ENCODE measurements at regions not wholly inside any gene's neighbourhood (a gene's known extent, or its start where the extent isn't known, plus 50 kb on each side); places are given as distances from the start of the nearest gene placed in this dataset.

DNA sequence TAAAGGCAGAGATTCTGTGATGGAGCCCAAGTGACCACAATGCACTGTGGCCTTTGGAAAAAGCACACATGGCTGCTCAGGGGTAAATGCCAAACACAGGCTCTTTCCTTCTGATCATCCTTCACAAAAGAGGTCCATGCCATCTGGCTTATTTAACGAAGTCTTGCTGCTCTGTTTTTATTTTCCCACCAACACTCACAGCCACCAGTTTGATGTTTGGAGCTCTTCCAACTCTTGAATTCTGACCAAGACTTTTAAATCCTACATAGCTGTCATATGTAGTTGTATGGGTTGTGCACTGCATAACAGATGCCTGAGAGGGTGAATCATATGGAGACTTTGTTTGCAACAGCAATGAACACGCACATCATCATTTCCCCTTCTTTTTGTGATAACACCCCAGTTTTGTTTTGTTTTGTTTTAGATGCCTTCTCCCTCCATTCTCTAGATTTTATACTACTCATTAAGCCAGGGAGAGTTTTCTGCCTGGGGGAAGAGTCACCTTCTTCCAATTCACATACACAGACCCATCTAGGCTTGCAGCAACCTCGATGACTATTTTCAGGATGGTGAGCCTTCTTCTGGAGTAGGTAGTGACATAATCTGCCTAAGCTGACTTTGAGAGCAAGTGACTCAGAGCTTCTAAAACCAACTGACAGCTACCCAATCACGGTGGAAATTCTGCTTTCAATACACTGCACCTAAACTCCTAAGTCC is 145.2 kb upstream of the WSCD2 start:
- no peak for DNase-seq

DNA sequence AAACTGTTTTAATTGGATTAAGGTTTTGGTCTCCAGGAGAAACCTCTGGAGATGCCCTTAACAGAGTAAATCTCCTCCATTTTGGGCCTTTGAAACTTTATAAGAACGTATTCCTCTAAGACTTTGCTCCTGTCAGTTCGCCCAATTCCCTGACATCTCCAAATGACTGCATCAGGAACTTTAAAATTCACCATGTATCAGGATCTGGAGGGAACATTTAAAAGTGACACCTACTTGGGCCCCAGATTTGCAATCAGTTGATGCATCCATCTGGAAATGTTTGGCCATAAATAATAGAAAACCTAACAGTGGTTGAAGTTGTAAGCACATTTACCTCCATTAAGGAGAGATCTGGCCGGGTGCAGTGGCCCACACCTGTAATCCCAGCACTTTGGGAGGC is 144.1 kb upstream of the WSCD2 start:
- DNase-seq: no peak

DNA sequence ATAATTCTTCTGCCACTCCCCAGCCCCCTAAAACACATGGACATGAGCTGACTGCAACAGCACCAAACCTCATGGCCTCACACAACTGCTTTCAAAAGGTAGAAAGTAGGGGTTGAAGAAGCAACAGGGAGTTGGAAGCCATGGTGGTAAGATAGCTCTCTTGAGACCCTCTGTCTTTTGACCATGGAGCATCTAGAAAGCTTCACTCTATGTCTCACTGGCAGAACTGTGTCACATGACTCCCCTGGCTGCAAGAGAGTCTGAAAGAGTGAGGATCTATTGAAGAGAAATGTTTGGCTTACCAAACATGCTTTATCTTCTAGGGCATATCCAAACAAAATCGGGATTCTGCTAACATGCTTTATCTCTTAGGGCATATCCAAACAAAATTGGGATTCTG is 142.9 kb upstream of the WSCD2 start:
- DNase-seq: no peak

DNA sequence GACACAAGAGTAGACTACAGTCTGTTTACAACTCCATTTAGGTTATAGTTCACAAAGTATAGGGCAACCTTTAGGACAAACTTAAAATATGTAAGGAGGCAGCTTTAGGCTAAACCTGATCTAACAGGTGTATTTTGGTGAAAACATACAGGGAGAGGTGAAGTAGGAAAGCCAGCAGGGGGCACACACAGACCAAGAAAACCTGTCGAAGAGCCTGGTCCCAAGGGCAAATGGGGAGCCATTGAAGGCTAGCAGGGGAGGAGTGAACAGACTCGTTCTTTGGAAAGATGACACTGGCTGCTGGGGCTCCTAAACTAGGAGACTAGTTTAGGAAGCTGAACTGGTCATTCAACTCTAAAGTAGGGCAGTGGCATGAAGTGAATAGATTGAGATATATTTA is 138.8 kb upstream of the WSCD2 start:
- peak; percentile 50 for DNase-seq

- no peak for DNase-seq
Measured at GRCh38 chr12:107992029-107992428, 137.1 kb upstream of the WSCD2 start.

GRCh38 chr12:107992870-107993451 is 136.1 kb upstream of the WSCD2 start:
- DNase-seq: peak; percentile 75

GRCh38 chr12:107998863-107999262 is 130.2 kb upstream of the WSCD2 start:
- no peak for DNase-seq

DNA sequence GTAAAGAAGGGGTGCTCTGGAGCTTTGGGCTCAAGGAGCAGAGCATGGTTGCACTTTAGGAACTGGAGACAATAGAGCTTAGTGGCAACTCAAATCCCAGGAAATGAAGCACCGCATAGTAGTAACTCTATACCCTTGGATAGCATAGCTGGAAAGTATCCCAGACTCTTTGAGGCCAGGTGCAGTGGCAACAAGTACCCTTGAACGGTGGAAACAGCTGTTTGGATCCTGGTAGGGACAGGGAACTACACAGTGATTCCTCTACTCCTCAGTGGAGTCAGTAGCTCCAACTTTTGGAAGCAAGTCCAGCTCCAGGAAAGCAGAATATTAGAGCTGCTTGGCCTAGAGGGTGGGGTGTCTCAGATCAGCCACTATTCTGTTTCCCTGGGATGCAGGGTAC is 129.0 kb upstream of the WSCD2 start:
- DNase-seq: peak; percentile 11

DNA sequence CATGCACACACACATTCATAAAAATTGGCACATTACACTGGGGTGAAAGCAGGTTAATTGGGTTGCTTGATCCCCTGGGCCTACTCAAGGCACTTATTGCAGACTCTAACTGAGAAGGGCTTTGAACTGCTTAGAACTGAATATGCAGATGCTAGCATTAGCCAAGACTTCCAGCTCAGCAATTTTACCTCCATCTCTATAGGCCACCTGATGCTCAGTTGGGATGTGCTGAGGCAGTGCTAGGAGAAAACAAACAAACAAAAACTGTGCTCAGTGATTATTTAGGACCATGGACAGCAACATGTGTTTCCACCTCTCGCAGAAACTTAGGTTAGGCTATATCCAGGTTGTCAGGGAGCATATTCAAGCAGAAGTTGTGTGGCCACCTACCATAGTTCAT is 124.8 kb upstream of the WSCD2 start:
- no peak for DNase-seq

- no peak for DNase-seq
Measured at GRCh38 chr12:108008163-108008905, 120.8 kb upstream of the WSCD2 start.

GRCh38 chr12:108009442-108010070 is 119.5 kb upstream of the WSCD2 start:
- DNase-seq: no peak

DNA sequence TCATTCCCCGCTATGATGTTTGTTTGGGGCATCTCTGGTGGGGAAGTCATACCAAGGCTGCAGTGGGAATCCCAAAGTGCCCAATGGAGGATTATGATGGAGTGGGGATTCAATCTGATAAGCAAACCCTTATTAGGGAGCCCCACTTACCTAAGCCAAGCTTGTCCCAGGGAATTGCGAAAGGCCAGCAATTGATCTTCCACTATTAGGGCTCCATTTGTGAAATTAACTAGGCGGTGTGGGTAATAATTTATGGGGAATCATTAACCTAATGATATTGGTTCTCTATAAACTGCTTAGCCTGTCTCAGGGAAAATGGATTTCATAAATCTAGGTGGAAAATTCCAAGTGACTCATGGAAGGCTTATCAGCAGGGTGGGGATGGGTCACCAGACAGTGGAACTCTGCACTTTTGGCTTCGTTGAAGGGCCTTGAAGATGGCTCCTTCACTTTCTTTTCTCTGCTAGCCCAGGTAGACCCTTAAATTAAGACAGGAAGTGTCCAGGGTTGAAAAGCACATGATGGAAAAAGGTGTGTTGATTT is 113.0 kb upstream of the WSCD2 start:
- no peak for DNase-seq

DNA sequence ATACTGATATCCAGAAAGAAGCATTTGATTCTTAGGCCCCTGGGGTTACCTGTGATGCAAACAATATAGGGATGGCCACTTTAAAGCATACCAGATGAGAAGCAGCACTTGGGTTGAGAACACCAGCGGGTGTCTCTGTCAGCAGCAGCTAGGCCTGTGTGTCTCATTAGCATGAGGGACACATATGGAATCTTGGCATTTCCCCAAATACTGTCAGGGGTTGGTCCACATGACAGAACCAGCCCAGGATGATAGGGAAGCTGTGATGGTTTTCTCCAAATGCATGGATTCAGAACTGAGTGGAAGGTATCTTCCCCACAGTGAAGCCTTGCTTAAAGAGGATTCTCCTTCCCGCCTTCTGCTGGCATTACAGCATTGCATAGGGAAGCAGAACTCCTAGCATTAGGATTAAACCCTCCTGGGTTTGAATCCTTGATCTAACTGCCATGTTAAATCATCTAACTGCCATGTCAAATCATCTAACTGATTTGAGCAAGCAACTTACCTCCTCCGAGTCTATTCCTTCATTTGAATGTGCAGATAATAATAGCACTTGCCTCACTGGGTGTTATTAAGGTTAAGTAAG is 111.5 kb upstream of the WSCD2 start:
- DNase-seq: no peak

DNA sequence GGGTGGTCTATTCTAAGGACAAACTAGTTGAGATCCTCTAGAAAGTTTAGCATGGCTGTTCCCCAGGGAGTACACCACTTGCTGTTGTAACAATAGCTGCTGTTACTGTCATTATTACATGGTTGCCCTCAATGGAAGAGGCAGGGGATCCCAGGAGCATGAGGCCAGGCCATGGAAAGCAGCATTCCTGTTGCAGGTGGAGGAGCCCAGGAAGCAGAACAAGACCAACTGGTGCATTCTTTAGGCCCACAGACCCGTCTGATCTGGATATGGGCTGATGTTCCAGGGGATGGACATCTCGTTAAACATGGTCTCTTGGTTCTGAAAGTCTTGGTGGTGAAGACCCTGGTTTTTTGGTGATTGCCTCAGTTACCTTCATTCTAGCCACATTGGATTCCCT is 109.2 kb upstream of the WSCD2 start:
- DNase-seq: no peak

DNA sequence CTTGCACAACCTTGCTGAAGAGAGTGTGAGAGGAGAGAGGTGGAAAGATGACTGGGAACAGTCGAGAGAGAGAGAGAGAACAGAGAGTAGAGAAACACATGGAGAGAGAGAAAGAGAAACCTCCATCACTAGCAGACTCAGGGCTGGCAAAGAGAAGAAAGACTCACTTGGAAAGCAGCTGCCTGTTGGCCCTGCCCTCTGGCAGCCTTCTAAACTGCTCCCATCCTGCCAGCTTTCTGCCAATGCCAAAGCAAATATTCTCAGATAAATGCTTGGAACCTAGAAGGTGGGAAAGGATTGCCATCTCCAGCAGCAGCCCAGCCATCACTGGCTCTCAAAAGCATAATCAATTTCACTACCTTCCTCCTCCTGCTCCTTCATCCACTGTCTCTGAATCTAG is 107.9 kb upstream of the WSCD2 start:
- no peak for DNase-seq

GRCh38 chr12:108021949-108022522 is 107.1 kb upstream of the WSCD2 start:
- DNase-seq: no peak

GRCh38 chr12:108029051-108029835 is 99.8 kb upstream of the WSCD2 start:
- no peak for DNase-seq

DNA sequence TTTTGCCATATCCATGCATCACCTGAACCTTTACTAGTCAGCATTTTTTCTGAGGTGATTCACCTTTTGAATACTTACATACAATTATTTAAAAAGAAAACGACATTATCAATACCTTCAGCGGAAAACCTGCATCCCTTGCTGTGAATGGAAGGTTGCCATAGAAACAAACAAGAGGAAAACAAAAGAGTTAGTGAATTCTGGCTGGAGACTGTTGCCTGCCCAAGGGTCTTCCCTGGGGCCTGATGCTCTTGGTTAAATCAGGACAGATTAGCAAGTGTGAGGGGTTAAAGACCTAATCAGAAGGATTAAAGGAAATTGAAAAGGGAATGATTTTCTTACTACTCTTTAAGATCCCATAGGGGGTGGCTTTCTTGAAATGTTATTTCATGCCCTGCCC is 96.0 kb upstream of the WSCD2 start:
- DNase-seq: no peak

- no peak for DNase-seq
Measured at GRCh38 chr12:108035372-108035771, 93.7 kb upstream of the WSCD2 start.

DNA sequence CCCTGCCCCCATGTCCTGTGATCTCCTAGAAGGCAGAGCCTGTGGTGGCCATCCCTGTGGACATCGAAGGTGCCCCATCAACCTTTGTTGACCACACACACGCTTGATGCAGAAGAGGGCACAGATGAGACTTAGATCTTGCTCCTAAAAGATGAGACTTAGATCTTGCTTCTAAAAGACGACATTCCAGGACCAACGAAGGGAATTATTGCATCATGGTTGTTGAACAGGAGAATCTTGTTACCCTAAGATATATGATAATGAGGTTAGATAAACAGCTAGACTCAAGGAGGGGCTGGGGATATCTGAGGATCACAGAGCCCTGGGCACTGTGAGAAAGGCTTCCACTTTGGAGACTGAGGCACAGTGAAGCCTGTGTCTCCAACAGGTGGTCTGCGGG is 91.1 kb upstream of the WSCD2 start:
- DNase-seq: no peak

GRCh38 chr12:108039794-108040193 is 89.3 kb upstream of the WSCD2 start:
- DNase-seq: no peak

- no peak for DNase-seq
Measured at GRCh38 chr12:108040947-108041346, 88.1 kb upstream of the WSCD2 start.
